SK-N-SH (cell line): ENCODE measurements at regions not wholly inside any gene's neighbourhood (a gene's known extent, or its start where the extent isn't known, plus 50 kb on each side); places are given as distances from the start of the nearest gene placed in this dataset.

Source experiments
- CTCF ChIA-PET: fragments of 300-600, 350-600 bp; formaldehyde crosslinking; extraction: SDS; loops from one replicate; lab custom pipeline; 2021; lab: Yijun Ruan, JAX
- POLR2A ChIA-PET: fragments of 350-600 bp; sonication (Branson Sonifier 250); formaldehyde crosslinking; extraction: SDS; loops from one replicate; lab custom pipeline; 2020; ENCODE audit warnings: antibody characterized with exemption, inconsistent platforms; lab: Yijun Ruan, JAX
- DNase-seq: peaks from one replicate; pipeline ENCODE4 v3.0.0; 2012
- H2AFZ ChIP-seq: fragments of 200-600 bp; sonication (generic); 2 replicates; pipeline ENCODE4 v1.8.1; 2016; ENCODE audit warnings: antibody characterized with exemption, mild to moderate bottlenecking, low read depth
- H3F3A ChIP-seq: fragments of 200-600 bp; sonication (generic); replicated peaks from 2 replicates; pipeline ENCODE3; 2016; ENCODE audit warnings: antibody characterized with exemption, mild to moderate bottlenecking; ENCODE audit not compliant: insufficient read depth
- H3K27ac ChIP-seq, 2 experiments: fragments of 200-500 bp in 1 of 2; fragments of 200-600 bp in 1 of 2; sonication (Bioruptor generic) in 1 of 2; sonication (generic), shearing (Covaris generic) in 1 of 2; 2 replicates each; pipeline versions ENCODE4 v1.5.1 to v1.6.1; 2014 to 2016; ENCODE audit warnings: low read depth in 2 of 2, inconsistent platforms in 1 of 2, low read length in 1 of 2, mild to moderate bottlenecking in 1 of 2, mixed read lengths in 1 of 2
- H3K27me3 ChIP-seq: fragments of 200-600 bp; sonication (generic), shearing (Covaris generic); 2 replicates; pipeline ENCODE4 v1.6.1; 2016; ENCODE audit warnings: mixed run types; ENCODE audit not compliant: insufficient read depth
- H3K36me3 ChIP-seq, 2 experiments: fragments of 200-500 bp in 1 of 2; fragments of 200-600 bp in 1 of 2; sonication (Bioruptor generic) in 1 of 2; sonication (generic) in 1 of 2; replicated peaks in 1 of 2; 2 replicates each; pipeline versions ENCODE3 to v1.5.1; 2014 to 2016; ENCODE audit warnings: low read length in 1 of 2, mild to moderate bottlenecking in 1 of 2; ENCODE audit not compliant: insufficient read depth in 2 of 2, control insufficient read depth in 1 of 2
- H3K4me1 ChIP-seq, 2 experiments: fragments of 200-500 bp in 1 of 2; fragments of 200-600 bp in 1 of 2; sonication (Bioruptor generic) in 1 of 2; sonication (generic), shearing (Covaris generic) in 1 of 2; 2 replicates each; pipeline versions ENCODE4 v1.5.1 to v1.6.1; 2014 to 2016; ENCODE audit warnings: low read depth in 1 of 2, low read length in 1 of 2, mixed run types in 1 of 2; ENCODE audit not compliant: insufficient read depth in 2 of 2, control insufficient read depth in 1 of 2
- H3K4me2 ChIP-seq: fragments of 200-600 bp; sonication (generic), shearing (Covaris generic); 2 replicates; pipeline ENCODE4 v1.6.1; 2017; ENCODE audit warnings: mixed run types
- H3K4me3 ChIP-seq, 2 experiments: fragments of 200-500 bp in 1 of 2; fragments of 200-600 bp in 1 of 2; sonication (Bioruptor generic) in 1 of 2; sonication (generic), shearing (Covaris generic) in 1 of 2; 2 replicates each; pipeline versions ENCODE4 v1.5.1 to v1.8.1; 2014 to 2016; ENCODE audit warnings: low read depth in 2 of 2, inconsistent platforms in 1 of 2, low read length in 1 of 2, mild to moderate bottlenecking in 1 of 2, mixed read lengths in 1 of 2, moderate library complexity in 1 of 2
- H3K79me2 ChIP-seq: fragments of 200-600 bp; sonication (generic); 2 replicates; pipeline ENCODE4 v1.8.1; 2017; ENCODE audit warnings: mild to moderate bottlenecking; ENCODE audit not compliant: insufficient read depth
- H3K9ac ChIP-seq: fragments of 200-600 bp; sonication (generic); 2 replicates; pipeline ENCODE4 v1.6.1; 2017; ENCODE audit warnings: mixed run types
- H3K9me2 ChIP-seq: fragments of 200-600 bp; sonication (generic); 2 replicates; pipeline ENCODE4 v1.6.1; 2017; ENCODE audit warnings: mixed run types
- H3K9me3 ChIP-seq: fragments of 200-600 bp; sonication (generic); 2 replicates; pipeline ENCODE4 v1.6.1; 2017; ENCODE audit warnings: mixed run types, mild to moderate bottlenecking, moderate library complexity
- H4K20me1 ChIP-seq: fragments of 200-600 bp; sonication (generic); 2 replicates; pipeline ENCODE4 v1.6.1; 2017; ENCODE audit warnings: mild to moderate bottlenecking, mixed run types; ENCODE audit not compliant: insufficient read depth
- CHD2 ChIP-seq: fragments of 150-350 bp; IDR thresholded peaks from 2 replicates; pipeline ENCODE4 v1.6.1; 2018; ENCODE audit warnings: low read length; ENCODE audit not compliant: partially characterized antibody
- ELF1 ChIP-seq: IDR thresholded peaks from 2 replicates; pipeline ENCODE4 v1.4.0; 2012
- EP300 ChIP-seq, 2 experiments: IDR thresholded peaks; 2 replicates each; pipeline versions ENCODE4 v1.4.0 to v1.6.1; 2012; ENCODE audit warnings: borderline replicate concordance in 1 of 2, low read depth in 1 of 2, low read length in 1 of 2
- FOSL2 ChIP-seq: IDR thresholded peaks from 2 replicates; pipeline ENCODE4 v1.4.0; 2012; ENCODE audit warnings: low read depth, mild to moderate bottlenecking, moderate library complexity, borderline replicate concordance
- FOXM1 ChIP-seq: IDR thresholded peaks from 2 replicates; pipeline ENCODE4 v1.4.0; 2012; ENCODE audit warnings: low read depth, mild to moderate bottlenecking
- GABPA ChIP-seq: IDR thresholded peaks from 2 replicates; pipeline ENCODE4 v1.4.0; 2012; ENCODE audit warnings: low read depth, mild to moderate bottlenecking
- JUND ChIP-seq: IDR thresholded peaks from 2 replicates; pipeline ENCODE4 v1.4.0; 2012
- MAX ChIP-seq: IDR thresholded peaks from 2 replicates; pipeline ENCODE4 v1.4.0; 2012; ENCODE audit warnings: low read depth
- MEF2A ChIP-seq: IDR thresholded peaks from 2 replicates; pipeline ENCODE4 v1.4.0; 2012; ENCODE audit warnings: low read depth, borderline replicate concordance
- NFIC ChIP-seq: IDR thresholded peaks from 2 replicates; pipeline ENCODE4 v1.4.0; 2012; ENCODE audit warnings: borderline replicate concordance
- PBX3 ChIP-seq: IDR thresholded peaks from 2 replicates; pipeline ENCODE4; 2012
- RAD21 ChIP-seq: IDR thresholded peaks from 2 replicates; pipeline ENCODE4 v1.6.1; 2012; ENCODE audit warnings: mild to moderate bottlenecking, low read length
- RCOR1 ChIP-seq: fragments of 150-350 bp; IDR thresholded peaks from 2 replicates; pipeline ENCODE4 v1.6.1; 2017; ENCODE audit warnings: antibody characterized with exemption, low read length
- REST ChIP-seq: IDR thresholded peaks from 2 replicates; pipeline ENCODE4 v1.6.1; 2012; ENCODE audit warnings: mild to moderate bottlenecking, low read depth, low read length, moderate library complexity
- RXRA ChIP-seq: IDR thresholded peaks from 2 replicates; pipeline ENCODE4 v1.4.0; 2012; ENCODE audit warnings: low read depth, mild to moderate bottlenecking, borderline replicate concordance
- TAF1 ChIP-seq: IDR thresholded peaks from 2 replicates; pipeline ENCODE4 v1.6.1; 2012; ENCODE audit warnings: low read depth, mild to moderate bottlenecking, low read length, moderate library complexity, borderline replicate concordance
- TEAD4 ChIP-seq: IDR thresholded peaks from 2 replicates; pipeline ENCODE4 v1.4.0; 2012; ENCODE audit warnings: mild to moderate bottlenecking, borderline replicate concordance; ENCODE audit not compliant: insufficient read depth
- YY1 ChIP-seq: IDR thresholded peaks from 2 replicates; pipeline ENCODE4 v1.4.0; 2012; ENCODE audit warnings: low read depth, mild to moderate bottlenecking
- ZBTB33 ChIP-seq: IDR thresholded peaks from 2 replicates; pipeline ENCODE4 v1.4.0; 2012; ENCODE audit warnings: low read depth, borderline replicate concordance
- WGBS: methylation state at CpG from one replicate; pipeline ENCODE4 v1.1.6; 2017; ENCODE audit warnings: low lambda C conversion rate; 5-methylcytosine and 5-hydroxymethylcytosine counted together
- TF ChIP-seq, protein P1 (sequence below): IDR thresholded peaks from 2 replicates; pipeline ENCODE4 v1.4.0; 2012; ENCODE audit warnings: low read depth, borderline replicate concordance

- ChIA-PET CTCF (no interaction called here), POLR2A (no interaction called here)
- H3K9me3 ChIP-seq, result no peaks in the 10 kb centered on the region
- no peaks in the 10 kb centered on the region for H3K79me2 ChIP-seq
- no peak overlapping the region for H2AFZ ChIP-seq
- 4% methylated on average over 4 of the region's 4 CpGs for WGBS
- no peak for DNase-seq
- H3K27ac ChIP-seq, result no peak overlapping the region
- TF ChIP-seq FOSL2 (no peak), RCOR1 (no peak), PBX3 (no peak), RXRA (no peak), FOXM1 (no peak), JUND (no peak), YY1 (no peak), RAD21 (no peak), CHD2 (no peak), ELF1 (no peak), ZBTB33 (no peak), GABPA (no peak), NFIC (no peak), TAF1 (no peak), EP300 (IDR thresholded peaks at IDR 0.05; ENCODE audit: borderline replicate concordance in 1 of 2, low read depth in 1 of 2, low read length in 1 of 2) (no peak), MAX (no peak), MEF2A (no peak), TEAD4 (no peak), REST (no peak)
- TF ChIP-seq, protein P1, sequence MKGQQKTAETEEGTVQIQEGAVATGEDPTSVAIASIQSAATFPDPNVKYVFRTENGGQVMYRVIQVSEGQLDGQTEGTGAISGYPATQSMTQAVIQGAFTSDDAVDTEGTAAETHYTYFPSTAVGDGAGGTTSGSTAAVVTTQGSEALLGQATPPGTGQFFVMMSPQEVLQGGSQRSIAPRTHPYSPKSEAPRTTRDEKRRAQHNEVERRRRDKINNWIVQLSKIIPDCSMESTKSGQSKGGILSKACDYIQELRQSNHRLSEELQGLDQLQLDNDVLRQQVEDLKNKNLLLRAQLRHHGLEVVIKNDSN, result no peak
- no peak overlapping the region for H3K4me3 ChIP-seq
- H3K9me2 ChIP-seq, result no peaks in the 10 kb centered on the region
- no peak overlapping the region for H3K4me2 ChIP-seq
- no peaks in the 10 kb centered on the region for H3F3A ChIP-seq
- no peaks in the 10 kb centered on the region for H3K36me3 ChIP-seq
- no peak overlapping the region for H3K9ac ChIP-seq
- H3K4me1 ChIP-seq, result no peaks in the 10 kb centered on the region
- no peaks in the 10 kb centered on the region for H4K20me1 ChIP-seq
- H3K27me3 ChIP-seq, result peaks cover 24% of the 10 kb centered on the region; the same call in 1 of the 2 replicates
Observed at GRCh38 chr14:106010783-106011182, 484.4 kb downstream of the TMEM121 start.
